VCaP (cell line): ENCODE measurements at regions not wholly inside any gene's neighbourhood (a gene's known extent, or its start where the extent isn't known, plus 50 kb on each side); places are given as distances from the start of the nearest gene placed in this dataset.
"Not testable (repeated sequence)": the region's sequence is repeated elsewhere in the genome, so short reads cannot be mapped to it uniquely, and the experiment has no call there.

Experiments
- H3K27ac ChIP-seq: fragments of 450-650 bp; 2 replicates; pipeline ENCODE4 v1.5.1; 2017
- TF ChIP-seq, protein P1 (sequence below): fragments of 450-650 bp; conservative IDR thresholded peaks from 2 replicates; pipeline ENCODE4 v1.5.1; 2017; ENCODE audit warnings: mild to moderate bottlenecking, moderate library complexity

DNA sequence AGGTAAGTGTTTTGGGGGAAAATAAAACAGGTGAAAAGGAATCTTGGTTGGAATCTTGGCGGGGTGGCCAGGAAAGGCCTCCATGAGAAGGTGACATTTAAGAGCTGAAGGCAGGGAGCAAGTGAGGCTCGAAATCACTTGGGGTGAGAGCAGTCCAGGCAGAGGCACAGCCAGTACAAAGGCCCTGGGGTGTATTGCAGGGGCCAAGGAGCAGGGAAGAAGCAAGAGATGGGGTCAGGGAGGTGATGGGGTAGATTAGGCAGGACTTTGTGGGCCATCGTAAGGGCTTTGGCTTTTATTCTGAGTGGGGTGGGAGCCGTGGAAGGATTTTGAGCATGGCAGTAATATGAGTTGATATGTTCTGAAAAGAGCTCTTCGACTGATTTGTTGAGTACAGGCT is 551.1 kb downstream of the MN1 start:
- no peak overlapping the region for H3K27ac ChIP-seq
- TF ChIP-seq, protein P1, sequence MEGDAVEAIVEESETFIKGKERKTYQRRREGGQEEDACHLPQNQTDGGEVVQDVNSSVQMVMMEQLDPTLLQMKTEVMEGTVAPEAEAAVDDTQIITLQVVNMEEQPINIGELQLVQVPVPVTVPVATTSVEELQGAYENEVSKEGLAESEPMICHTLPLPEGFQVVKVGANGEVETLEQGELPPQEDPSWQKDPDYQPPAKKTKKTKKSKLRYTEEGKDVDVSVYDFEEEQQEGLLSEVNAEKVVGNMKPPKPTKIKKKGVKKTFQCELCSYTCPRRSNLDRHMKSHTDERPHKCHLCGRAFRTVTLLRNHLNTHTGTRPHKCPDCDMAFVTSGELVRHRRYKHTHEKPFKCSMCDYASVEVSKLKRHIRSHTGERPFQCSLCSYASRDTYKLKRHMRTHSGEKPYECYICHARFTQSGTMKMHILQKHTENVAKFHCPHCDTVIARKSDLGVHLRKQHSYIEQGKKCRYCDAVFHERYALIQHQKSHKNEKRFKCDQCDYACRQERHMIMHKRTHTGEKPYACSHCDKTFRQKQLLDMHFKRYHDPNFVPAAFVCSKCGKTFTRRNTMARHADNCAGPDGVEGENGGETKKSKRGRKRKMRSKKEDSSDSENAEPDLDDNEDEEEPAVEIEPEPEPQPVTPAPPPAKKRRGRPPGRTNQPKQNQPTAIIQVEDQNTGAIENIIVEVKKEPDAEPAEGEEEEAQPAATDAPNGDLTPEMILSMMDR = no peak

DNA sequence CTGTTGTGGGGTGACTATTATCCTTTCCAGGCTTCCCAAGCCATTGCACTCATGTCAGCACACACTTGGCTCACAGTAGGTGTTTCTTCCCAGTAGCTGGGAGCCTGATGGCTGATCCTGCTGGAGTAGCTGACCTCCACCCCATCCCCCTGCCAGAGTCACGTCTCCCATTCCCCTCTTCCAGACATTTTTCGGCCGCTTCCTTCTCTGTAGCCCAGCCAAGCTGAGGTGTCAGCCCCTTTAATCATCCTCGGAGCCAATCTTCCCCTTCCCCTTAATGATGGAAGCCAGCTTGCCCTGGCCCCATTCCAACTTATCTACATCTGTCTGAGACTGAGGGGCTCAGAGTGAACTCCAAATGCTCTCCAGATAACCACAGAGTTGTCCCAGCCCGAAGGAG is 550.7 kb downstream of the MN1 start:
- TF ChIP-seq, protein P1 = no peak
- H3K27ac ChIP-seq = no peak overlapping the region

DNA sequence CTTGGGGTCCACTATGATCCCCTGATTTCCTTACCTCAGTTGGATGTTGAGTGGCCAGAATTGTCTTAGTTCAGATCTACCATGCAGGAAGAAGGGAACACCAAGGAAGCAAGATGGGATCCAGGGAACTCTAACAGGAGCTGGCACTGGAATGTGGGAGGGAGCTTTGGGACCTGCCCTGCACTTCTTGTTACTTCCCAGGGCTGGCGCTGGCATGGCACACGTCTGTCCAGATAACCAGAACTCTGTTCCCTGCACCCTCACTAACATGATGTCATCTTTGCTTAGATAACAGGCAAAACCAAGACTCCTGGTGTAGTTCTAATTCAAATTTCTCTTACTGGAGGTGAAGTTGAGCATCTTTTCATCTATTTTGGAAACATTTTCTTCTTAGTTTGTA is 550.0 kb downstream of the MN1 start:
- TF ChIP-seq, protein P1 = no peak
- H3K27ac ChIP-seq = no peak overlapping the region

DNA sequence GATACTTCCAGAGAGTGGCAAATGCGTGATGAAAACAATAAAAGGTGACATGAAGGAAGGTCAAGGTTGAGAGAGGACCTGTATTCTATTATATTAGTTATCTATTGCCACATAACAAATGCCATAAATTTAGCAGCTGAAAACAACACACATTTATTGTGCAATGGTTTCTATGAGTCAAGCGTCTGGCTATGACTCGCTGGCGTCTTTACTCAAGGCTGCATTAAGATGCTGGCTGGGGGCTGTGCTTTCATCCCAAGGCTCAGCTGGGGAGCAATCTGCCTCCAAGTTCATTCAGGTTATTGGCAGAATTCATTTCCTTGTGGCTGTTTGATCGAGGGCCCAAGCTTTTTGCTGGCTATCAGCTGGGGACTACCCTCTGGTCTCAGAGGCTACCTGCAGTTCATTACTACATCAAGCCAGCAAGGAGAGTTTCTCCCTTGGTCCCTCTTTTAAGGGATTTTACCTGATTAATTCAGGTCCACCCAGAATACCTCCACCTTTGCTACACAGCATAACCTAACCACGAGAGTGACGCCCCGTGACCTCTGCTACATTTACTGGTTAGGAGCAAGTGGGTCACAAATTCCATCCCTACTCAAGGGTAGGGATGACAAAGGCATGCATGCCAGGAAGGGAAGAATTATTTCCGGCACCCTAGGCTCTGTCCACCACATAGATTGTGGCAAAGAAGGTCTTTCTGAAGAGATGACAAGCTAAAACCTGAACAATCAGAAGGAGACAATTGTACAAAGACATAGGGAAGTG is 549.1 kb downstream of the MN1 start:
- TF ChIP-seq, protein P1 = no peak
- no peak overlapping the region for H3K27ac ChIP-seq

DNA sequence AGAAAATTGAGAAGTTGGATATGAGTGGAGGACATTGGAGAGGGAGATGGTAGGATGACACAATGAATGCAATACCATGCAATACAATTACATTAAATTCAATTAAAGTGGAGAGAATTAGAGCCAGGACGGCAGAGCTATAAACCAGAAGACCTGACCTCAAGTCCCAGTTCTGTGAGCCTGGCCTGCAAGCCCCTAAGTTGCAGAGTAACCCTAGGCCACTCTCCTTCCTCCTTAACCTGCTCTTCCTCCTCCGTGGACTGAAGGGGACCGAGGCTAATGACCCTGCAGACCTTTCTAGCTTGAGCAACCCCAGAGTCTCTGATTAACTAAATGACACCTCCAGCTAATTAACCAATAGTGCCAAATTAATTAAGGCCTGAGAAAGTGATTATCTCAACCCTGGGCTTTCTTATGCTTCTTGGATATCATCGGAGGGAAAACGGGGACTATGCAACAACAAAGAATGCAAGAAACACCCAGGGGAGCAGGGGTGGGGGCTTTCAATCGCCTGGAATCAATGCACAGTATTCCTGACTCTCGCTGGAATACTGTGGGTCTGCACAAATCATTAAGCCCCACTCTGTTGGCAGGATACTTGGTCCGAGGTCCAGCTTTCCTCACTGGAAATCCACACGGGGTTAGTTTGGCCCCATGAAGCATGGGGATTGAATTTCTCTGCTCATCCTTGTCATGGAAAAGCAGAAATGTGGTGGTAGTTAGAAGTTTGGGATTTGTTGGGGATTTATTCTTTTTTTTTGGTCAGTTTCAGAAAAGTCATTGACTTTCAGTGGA is 548.3 kb downstream of the MN1 start:
- no peak overlapping the region for H3K27ac ChIP-seq
- TF ChIP-seq, protein P1 = no peak

DNA sequence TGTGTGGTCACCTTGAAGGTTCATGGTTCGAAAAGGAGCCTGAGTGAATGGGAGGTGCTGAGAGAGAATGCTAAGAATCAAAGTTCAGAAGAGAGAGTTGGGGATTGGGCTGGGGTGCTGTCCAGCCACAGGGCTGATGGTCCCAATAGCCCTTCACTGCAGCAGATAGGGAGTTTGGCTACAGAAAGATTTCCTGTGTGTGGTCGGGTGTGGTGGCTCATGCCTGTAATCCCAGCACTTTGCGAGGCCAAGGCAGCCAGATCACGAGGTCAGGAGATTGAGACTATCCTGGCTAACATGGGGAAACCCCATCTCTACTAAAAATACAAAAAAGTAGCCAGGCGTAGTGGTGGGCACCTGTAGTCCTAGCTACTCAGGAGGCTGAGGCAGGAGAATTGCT is 547.5 kb downstream of the MN1 start:
- H3K27ac ChIP-seq = not testable (repeated sequence)

DNA sequence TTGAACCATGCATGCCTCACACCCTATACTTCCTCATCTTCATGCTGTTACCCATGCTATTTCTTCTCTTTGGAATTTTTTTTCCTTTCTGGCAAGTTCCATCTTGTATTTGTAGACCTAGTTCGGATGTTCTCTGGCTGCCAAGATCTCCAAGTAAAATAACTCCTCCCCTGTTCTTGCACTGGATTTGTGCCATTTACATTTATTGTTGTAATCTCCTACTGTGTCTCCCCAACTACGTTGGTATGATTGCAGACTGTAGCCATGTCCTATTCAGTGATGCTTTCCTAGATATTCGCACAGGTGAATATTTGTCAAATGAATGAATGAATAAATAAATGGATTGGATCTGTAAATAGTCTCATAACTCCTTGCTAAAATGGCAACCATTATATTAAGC is 546.0 kb downstream of the MN1 start:
- TF ChIP-seq, protein P1 = no peak
- no peak overlapping the region for H3K27ac ChIP-seq

DNA sequence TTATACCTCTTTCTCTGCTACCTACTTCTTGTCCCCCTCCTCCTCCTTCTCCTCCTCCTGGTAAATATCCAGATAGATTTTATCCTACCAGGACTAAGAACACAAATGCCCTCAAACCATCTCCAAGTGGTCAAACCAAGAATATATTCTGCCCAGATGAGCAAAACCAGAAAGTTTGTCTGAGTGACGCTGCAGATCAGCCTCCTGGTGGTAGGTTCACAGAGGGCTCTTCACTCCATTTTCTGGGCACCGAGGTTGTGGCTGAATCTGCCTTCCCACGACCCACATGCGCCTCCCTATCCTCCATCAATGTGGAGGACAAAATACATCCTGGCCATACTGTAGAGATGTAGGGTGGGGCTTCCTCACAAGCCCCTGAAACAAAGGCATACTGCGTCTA is 543.6 kb downstream of the MN1 start:
- TF ChIP-seq, protein P1 = no peak
- H3K27ac ChIP-seq = no peak overlapping the region
